Hepatocyte (in vitro differentiated cells): ENCODE measurements at regions not wholly inside any gene's neighbourhood (a gene's known extent, or its start where the extent isn't known, plus 50 kb on each side); places are given as distances from the start of the nearest gene placed in this dataset.
A peak's percentile ranks its signal among the peaks of the same experiment; 100 is the strongest.

ENCODE experiments used
- DNase-seq: peaks from one replicate; pipeline ENCODE4 v3.0.0-alpha.2; 2016; ENCODE audit warnings: low spot score
- H2AFZ ChIP-seq: fragments of 200-600 bp; sonication (generic); 2 replicates; pipeline ENCODE4 v1.6.0; 2016; ENCODE audit warnings: antibody characterized with exemption, mild to moderate bottlenecking
- H3K27ac ChIP-seq: fragments of 200-600 bp; sonication (generic); 2 replicates; pipeline ENCODE4 v1.5.1; 2016; ENCODE audit warnings: mild to moderate bottlenecking
- H3K27me3 ChIP-seq: fragments of 200-600 bp; sonication (generic); 2 replicates; pipeline ENCODE4 v1.6.1; 2016
- H3K36me3 ChIP-seq: fragments of 200-600 bp; sonication (generic); replicated peaks from 2 replicates; pipeline ENCODE4 v1.5.1; 2016; ENCODE audit warnings: low read depth; ENCODE audit not compliant: insufficient read depth
- H3K4me1 ChIP-seq: fragments of 200-600 bp; sonication (generic); 2 replicates; pipeline ENCODE4 v1.5.1; 2016; ENCODE audit warnings: mild to moderate bottlenecking, moderate library complexity; ENCODE audit not compliant: insufficient read depth
- H3K4me2 ChIP-seq: fragments of 200-600 bp; sonication (generic); 2 replicates; pipeline ENCODE4 v1.6.0; 2016
- H3K4me3 ChIP-seq: fragments of 200-600 bp; sonication (generic); 2 replicates; pipeline ENCODE4 v1.5.1; 2016; ENCODE audit warnings: mild to moderate bottlenecking
- H3K79me2 ChIP-seq: fragments of 200-600 bp; sonication (generic); 2 replicates; pipeline ENCODE4 v1.6.0; 2017; ENCODE audit warnings: mild to moderate bottlenecking
- H3K9me2 ChIP-seq: fragments of 200-600 bp; sonication (generic); replicated peaks from 2 replicates; pipeline ENCODE4 v1.6.0; 2017; ENCODE audit warnings: mild to moderate bottlenecking; ENCODE audit not compliant: insufficient read depth
- H3K9me3 ChIP-seq: fragments of 200-600 bp; sonication (generic); 2 replicates; pipeline ENCODE4 v1.5.1; 2016; ENCODE audit warnings: low read depth, mild to moderate bottlenecking
- H4K20me1 ChIP-seq: fragments of 200-600 bp; sonication (generic); 2 replicates; pipeline ENCODE4 v1.6.0; 2016; ENCODE audit warnings: mild to moderate bottlenecking; ENCODE audit not compliant: insufficient read depth, poor library complexity, severe bottlenecking
- EZH2 ChIP-seq: fragments of 200-600 bp; sonication (generic); IDR thresholded peaks from 2 replicates; pipeline ENCODE4 v1.6.1; 2016; ENCODE audit warnings: antibody characterized with exemption, mild to moderate bottlenecking, borderline replicate concordance
- EZH2phosphoT487 ChIP-seq: fragments of 200-600 bp; sonication (generic); IDR thresholded peaks from one replicate; pipeline ENCODE4 v1.6.1; 2018; ENCODE audit warnings: antibody characterized with exemption, mild to moderate bottlenecking, low read depth, moderate library complexity; ENCODE audit not compliant: unreplicated experiment, severe bottlenecking
- WGBS: methylation state at CpG from one replicate; pipeline ENCODE4 v1.1.6; 2016; ENCODE audit warnings: low lambda C conversion rate; ENCODE audit errors: missing lambda C conversion rate; 5-methylcytosine and 5-hydroxymethylcytosine counted together
- TF ChIP-seq, protein P1 (sequence below): fragments of 200-600 bp; sonication (generic); IDR thresholded peaks from 2 replicates; pipeline ENCODE4 v1.5.1; 2016; ENCODE audit warnings: antibody characterized with exemption, mild to moderate bottlenecking; ENCODE audit not compliant: poor library complexity

DNA sequence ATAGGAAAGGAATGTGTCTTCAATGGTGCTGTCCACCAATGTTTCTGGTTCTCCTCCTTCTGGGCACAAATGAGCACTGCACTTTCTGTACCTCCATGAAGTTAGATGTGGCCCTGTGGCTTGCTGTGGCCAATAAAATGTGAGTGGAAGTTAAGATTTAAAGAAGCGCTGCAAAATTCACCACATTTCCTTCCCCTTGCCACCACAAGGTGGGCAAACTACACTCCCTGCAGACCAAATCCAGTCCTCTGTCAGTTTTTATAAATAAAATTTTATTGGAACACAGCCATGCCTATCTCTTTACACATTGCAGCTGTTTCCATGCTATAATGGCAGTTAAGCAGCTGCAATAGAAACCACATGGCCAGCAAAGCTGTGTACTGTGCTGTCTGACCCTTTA is 141.4 kb upstream of the TMPO start:
- Histone ChIP-seq H3K4me2 (no peak overlapping the region), H3K4me3 (no peak overlapping the region), H4K20me1 (no peaks in the 10 kb centered on the region), H3K9me2 (no peaks in the 10 kb centered on the region), H3K79me2 (no peaks in the 10 kb centered on the region), H3K4me1 (no peaks in the 10 kb centered on the region), H3K27me3 (peaks cover 7% of the 10 kb centered on the region), H3K9me3 (no peaks in the 10 kb centered on the region), H2AFZ (no peak overlapping the region), H3K27ac (no peak overlapping the region), H3K36me3 (no peaks in the 10 kb centered on the region)
- 59% methylated on average over 1 of the region's 1 CpG for WGBS
- TF ChIP-seq, protein P1, sequence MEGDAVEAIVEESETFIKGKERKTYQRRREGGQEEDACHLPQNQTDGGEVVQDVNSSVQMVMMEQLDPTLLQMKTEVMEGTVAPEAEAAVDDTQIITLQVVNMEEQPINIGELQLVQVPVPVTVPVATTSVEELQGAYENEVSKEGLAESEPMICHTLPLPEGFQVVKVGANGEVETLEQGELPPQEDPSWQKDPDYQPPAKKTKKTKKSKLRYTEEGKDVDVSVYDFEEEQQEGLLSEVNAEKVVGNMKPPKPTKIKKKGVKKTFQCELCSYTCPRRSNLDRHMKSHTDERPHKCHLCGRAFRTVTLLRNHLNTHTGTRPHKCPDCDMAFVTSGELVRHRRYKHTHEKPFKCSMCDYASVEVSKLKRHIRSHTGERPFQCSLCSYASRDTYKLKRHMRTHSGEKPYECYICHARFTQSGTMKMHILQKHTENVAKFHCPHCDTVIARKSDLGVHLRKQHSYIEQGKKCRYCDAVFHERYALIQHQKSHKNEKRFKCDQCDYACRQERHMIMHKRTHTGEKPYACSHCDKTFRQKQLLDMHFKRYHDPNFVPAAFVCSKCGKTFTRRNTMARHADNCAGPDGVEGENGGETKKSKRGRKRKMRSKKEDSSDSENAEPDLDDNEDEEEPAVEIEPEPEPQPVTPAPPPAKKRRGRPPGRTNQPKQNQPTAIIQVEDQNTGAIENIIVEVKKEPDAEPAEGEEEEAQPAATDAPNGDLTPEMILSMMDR = peak; percentile 11
- TF ChIP-seq EZH2phosphoT487 (no peak), EZH2 (no peak)
- no peak for DNase-seq

GRCh38 chr12:98379106-98379505 is 136.3 kb upstream of the TMPO start:
- Histone ChIP-seq H2AFZ (no peak overlapping the region), H3K9me3 (no peaks in the 10 kb centered on the region), H4K20me1 (no peaks in the 10 kb centered on the region), H3K36me3 (no peaks in the 10 kb centered on the region), H3K9me2 (no peaks in the 10 kb centered on the region), H3K27me3 (peaks cover 5% of the 10 kb centered on the region), H3K27ac (no peak overlapping the region), H3K79me2 (no peaks in the 10 kb centered on the region), H3K4me2 (no peak overlapping the region), H3K4me1 (no peaks in the 10 kb centered on the region), H3K4me3 (no peak overlapping the region)
- DNase-seq = no peak
- WGBS = 56% methylated on average over 1 of the region's 1 CpG
- no peak for TF ChIP-seq EZH2phosphoT487
- TF ChIP-seq, protein P1 = no peak
- TF ChIP-seq EZH2 = no peak

GRCh38 chr12:98385641-98386040 is 129.7 kb upstream of the TMPO start:
- no peaks in the 10 kb centered on the region for H3K36me3 ChIP-seq
- H3K4me1 ChIP-seq = no peaks in the 10 kb centered on the region
- H3K4me2 ChIP-seq = no peak overlapping the region
- H3K27ac ChIP-seq = no peak overlapping the region
- no peaks in the 10 kb centered on the region for H3K9me2 ChIP-seq
- no peak overlapping the region for H3K4me3 ChIP-seq
- H4K20me1 ChIP-seq = no peaks in the 10 kb centered on the region
- H3K9me3 ChIP-seq = no peaks in the 10 kb centered on the region
- H2AFZ ChIP-seq = no peak overlapping the region
- no peaks in the 10 kb centered on the region for H3K27me3 ChIP-seq
- no peaks in the 10 kb centered on the region for H3K79me2 ChIP-seq
- no peak for DNase-seq
- TF ChIP-seq EZH2phosphoT487 (no peak), EZH2 (no peak)
- TF ChIP-seq, protein P1 = no peak
- 85% methylated on average over 1 of the region's 1 CpG for WGBS

GRCh38 chr12:98387444-98387843 is 127.9 kb upstream of the TMPO start:
- Histone ChIP-seq H4K20me1 (no peaks in the 10 kb centered on the region), H3K9me2 (no peaks in the 10 kb centered on the region), H3K4me3 (no peak overlapping the region), H3K4me1 (no peaks in the 10 kb centered on the region), H3K9me3 (no peaks in the 10 kb centered on the region), H3K79me2 (no peaks in the 10 kb centered on the region), H3K27ac (no peak overlapping the region), H3K27me3 (no peaks in the 10 kb centered on the region), H3K4me2 (no peak overlapping the region), H3K36me3 (no peaks in the 10 kb centered on the region), H2AFZ (no peak overlapping the region)
- 82% methylated on average over 2 of the region's 2 CpGs for WGBS
- DNase-seq = no peak
- TF ChIP-seq EZH2 (no peak), EZH2phosphoT487 (no peak)
- TF ChIP-seq, protein P1 = no peak
